Adrenal gland (tissue), 9 donors: ENCODE measurements at regions not wholly inside any gene's neighbourhood (a gene's known extent, or its start where the extent isn't known, plus 50 kb on each side); places are given as distances from the start of the nearest gene placed in this dataset.
A peak's percentile ranks its signal among the peaks of the same experiment; 100 is the strongest.

Experiments
- DNase-seq, 7 donors: peaks; one replicate each; pipeline ENCODE4 v3.0.0-alpha.2; 2019 to 2020
- H3K27ac ChIP-seq, 5 donors: fragments of 200-600 bp; sonication (generic) in 4 of 5; 1 replicate in 3 of 5; 2 replicates in 2 of 5; pipeline versions ENCODE4 v1.5.1 to v1.8.0; 2016 to 2020; ENCODE audit warnings: mild to moderate bottlenecking in 1 of 5
- H3K27me3 ChIP-seq: fragments of 200-600 bp; 2 replicates; pipeline ENCODE4 v1.8.0; 2021
- H3K36me3 ChIP-seq, 2 donors: fragments of 200-600 bp; replicated peaks in 1 of 2; 1 replicate in 1 of 2; 2 replicates in 1 of 2; pipeline versions ENCODE4 v1.5.1 to v1.8.0; 2018 to 2022
- H3K4me1 ChIP-seq, 2 donors: fragments of 200-600 bp; replicated peaks in 1 of 2; 1 replicate in 1 of 2; 2 replicates in 1 of 2; pipeline versions ENCODE4 v1.5.1 to v1.8.0; 2018 to 2021
- H3K4me3 ChIP-seq, 4 donors: fragments of 200-600 bp; sonication (generic) in 3 of 4; one replicate each; pipeline ENCODE4 v1.5.1; 2016 to 2018
- H3K9me3 ChIP-seq, 3 donors: fragments of 200-600 bp; sonication (generic) in 1 of 3; replicated peaks in 1 of 3; 1 replicate in 2 of 3; 2 replicates in 1 of 3; pipeline versions ENCODE4 v1.5.1 to v1.8.0; 2016 to 2021
- POLR2A ChIP-seq, 2 donors: fragments of 450-650 bp; IDR thresholded peaks; one replicate each; pipeline ENCODE4 v1.6.1; 2017; ENCODE audit warnings: antibody characterized with exemption in 2 of 2, mild to moderate bottlenecking in 2 of 2, moderate library complexity in 1 of 2
- WGBS, 4 donors: extraction: QIAGEN DNeasy Blood & Tissue Kit in 2 of 4; methylation state at CpG; one replicate each; pipeline versions ENCODE4 v1.1.5 to v1.1.7; 2013 to 2017; 5-methylcytosine and 5-hydroxymethylcytosine counted together
- intact Hi-C, 2 donors: fragments of 100-400 bp; cut with DNase I; formaldehyde crosslinking; loops; one replicate each; pipeline versions ENCODE4 v1.14.1 to v1.15.0; 2022 to 2023
- TF ChIP-seq, protein P1 (sequence below), 6 experiments: fragments of 450-650 bp in 4 of 6; fragments of 200-600 bp in 2 of 6; sonication (generic) in 1 of 6; IDR thresholded peaks; 1 replicate in 5 of 6; 2 replicates in 1 of 6; pipeline versions ENCODE4 v1.5.1 to v1.8.0; 2016 to 2021; ENCODE audit warnings: antibody characterized with exemption in 6 of 6, mild to moderate bottlenecking in 2 of 6, moderate library complexity in 1 of 6
- donor health status: healthy with polysubstance abuse.
- donor health status: Bipolar disorder and iron deficiency.
- donor health status: DM: yes; HTN: yes; CAD: no.
- donor health status: DM: no; HTN: no; CAD: no.
- donor health status: DM: no; HTN: no; CAD: no.

DNA sequence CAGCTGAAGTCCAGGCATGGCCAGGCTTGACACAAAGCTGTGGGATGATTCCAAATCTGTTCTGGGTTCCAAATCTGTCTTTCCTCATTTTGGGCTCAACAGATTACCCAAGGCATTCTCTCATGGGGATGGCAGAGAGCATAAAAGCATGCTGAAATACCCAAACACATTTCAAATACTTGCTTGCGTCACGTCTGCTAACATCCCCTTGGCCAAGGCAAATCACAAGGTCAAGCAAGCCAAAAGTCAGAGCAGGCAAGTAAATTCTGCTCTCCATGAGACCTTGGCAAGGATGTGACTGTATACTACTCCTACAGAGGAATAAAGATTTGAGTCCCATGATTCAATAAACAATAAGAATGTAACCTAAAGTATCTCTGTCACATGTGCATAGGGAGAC, 306.7 kb downstream of the EPB41L4A start:
- H3K36me3 ChIP-seq: no peaks in the 10 kb centered on the region
- no peaks in the 10 kb centered on the region for H3K4me1 ChIP-seq
- no peaks in the 10 kb centered on the region for H3K27me3 ChIP-seq
- no peak overlapping the region for H3K27ac ChIP-seq
- TF ChIP-seq, protein P1, sequence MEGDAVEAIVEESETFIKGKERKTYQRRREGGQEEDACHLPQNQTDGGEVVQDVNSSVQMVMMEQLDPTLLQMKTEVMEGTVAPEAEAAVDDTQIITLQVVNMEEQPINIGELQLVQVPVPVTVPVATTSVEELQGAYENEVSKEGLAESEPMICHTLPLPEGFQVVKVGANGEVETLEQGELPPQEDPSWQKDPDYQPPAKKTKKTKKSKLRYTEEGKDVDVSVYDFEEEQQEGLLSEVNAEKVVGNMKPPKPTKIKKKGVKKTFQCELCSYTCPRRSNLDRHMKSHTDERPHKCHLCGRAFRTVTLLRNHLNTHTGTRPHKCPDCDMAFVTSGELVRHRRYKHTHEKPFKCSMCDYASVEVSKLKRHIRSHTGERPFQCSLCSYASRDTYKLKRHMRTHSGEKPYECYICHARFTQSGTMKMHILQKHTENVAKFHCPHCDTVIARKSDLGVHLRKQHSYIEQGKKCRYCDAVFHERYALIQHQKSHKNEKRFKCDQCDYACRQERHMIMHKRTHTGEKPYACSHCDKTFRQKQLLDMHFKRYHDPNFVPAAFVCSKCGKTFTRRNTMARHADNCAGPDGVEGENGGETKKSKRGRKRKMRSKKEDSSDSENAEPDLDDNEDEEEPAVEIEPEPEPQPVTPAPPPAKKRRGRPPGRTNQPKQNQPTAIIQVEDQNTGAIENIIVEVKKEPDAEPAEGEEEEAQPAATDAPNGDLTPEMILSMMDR (IDR thresholded peaks at IDR 0.05): no peak
- TF ChIP-seq POLR2A (IDR thresholded peaks at IDR 0.05): no peak
- no peak overlapping the region for H3K4me3 ChIP-seq
- no peak for DNase-seq
- intact Hi-C loops: no loop called here
- no peaks in the 10 kb centered on the region for H3K9me3 ChIP-seq
- 14 to 55% (median 29%) methylated on average over 2 of the region's 2 CpGs for WGBS, 4 donors

DNA sequence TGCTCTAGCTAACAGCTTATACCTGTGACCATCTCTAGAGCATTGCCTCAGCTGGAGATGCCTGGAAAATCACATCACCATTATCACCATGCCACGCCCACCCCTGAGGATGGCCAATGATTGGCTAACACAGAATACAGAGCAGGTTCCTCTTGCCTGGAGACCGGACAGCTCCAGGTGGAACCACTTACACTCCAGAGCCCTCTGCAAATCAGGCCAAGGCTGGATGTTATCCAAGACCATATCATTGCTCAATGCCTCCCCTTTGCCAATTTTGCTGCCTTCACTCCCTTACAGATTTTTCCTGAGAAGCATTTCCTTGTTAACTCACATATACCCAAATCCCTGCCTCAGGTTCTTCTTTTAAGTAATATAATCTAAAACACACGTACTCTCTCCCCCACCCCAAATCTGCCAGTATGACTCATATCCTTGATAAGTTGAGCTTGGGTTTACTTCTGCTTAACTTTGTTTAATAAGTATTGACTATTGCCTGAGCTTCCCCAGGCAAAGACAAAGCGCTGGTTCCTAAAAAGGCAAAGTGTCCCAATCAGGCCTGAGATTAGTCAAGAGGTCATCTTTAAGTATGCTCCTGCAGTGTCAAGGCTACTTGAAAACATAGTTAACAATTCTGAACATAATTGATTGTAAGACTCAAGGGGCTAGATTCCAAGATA, 309.6 kb downstream of the EPB41L4A start:
- WGBS, 4 donors: 68 to 82% (median 71%) methylated on average over 4 of the region's 4 CpGs
- TF ChIP-seq, protein P1 (IDR thresholded peaks at IDR 0.05): no peak
- TF ChIP-seq POLR2A (IDR thresholded peaks at IDR 0.05): no peak

DNA sequence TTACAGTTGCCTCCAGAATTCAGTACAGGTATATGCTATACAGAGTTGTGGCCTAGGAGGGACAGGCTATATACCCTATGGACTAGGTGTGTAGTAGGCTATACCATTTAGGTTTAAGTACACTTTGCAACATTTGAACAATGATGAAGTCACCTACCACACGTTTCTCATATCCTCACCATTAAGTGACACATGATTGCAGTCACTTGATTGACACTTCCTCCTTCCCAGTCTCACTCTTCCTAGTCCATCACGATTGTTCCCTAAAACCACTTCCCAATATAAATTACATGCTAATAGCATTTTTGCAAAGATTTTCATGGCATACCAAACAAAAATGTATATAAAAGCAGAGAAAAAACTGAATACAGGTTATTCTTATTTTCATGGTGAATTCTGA, 312.2 kb downstream of the EPB41L4A start:
- no peak overlapping the region for H3K27ac ChIP-seq
- no peaks in the 10 kb centered on the region for H3K4me1 ChIP-seq
- H3K36me3 ChIP-seq: no peaks in the 10 kb centered on the region
- DNase-seq: no peak
- no peak overlapping the region for H3K4me3 ChIP-seq
- no peaks in the 10 kb centered on the region for H3K27me3 ChIP-seq
- no peaks in the 10 kb centered on the region for H3K9me3 ChIP-seq
- intact Hi-C loops: no loop called here
- 48 to 50% (median 50%) methylated on average over 2 of the region's 2 CpGs for WGBS, 4 donors
- TF ChIP-seq POLR2A (IDR thresholded peaks at IDR 0.05): no peak
- TF ChIP-seq, protein P1 (IDR thresholded peaks at IDR 0.05): no peak

More for the DNA sequence above, 309.6 kb downstream of the EPB41L4A start:
- Histone ChIP-seq H3K4me3 (no peak overlapping the region), H3K27ac (no peak overlapping the region), H3K9me3 (no peaks in the 10 kb centered on the region), H3K27me3 (no peaks in the 10 kb centered on the region), H3K4me1 (no peaks in the 10 kb centered on the region), H3K36me3 (no peaks in the 10 kb centered on the region)
- DNase-seq: peak in 6 of 7 donors; percentile 17 to 59 (median 49)
- intact Hi-C loops: no loop called here

DNA sequence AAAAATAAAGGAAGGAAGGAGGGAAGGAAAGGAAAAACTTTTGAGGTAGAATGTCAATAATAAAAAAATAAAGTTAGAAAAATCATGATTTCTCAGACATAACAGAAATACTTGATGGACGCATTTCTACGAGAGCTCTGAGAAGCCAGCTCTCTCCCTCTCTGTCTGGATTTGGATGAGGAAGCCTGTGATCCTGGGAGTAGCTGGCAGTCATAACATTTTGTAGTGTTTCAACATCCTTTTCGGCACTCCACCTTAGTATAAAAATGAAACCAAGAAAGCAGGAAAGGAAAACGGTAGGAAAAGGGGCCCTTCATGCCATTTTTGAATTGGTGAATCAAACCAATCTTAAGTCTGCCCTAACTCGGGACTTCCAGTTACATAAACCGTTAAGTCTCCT, 321.3 kb downstream of the EPB41L4A start:
- Histone ChIP-seq H3K4me1 (no peaks in the 10 kb centered on the region), H3K36me3 (no peaks in the 10 kb centered on the region), H3K27ac (no peak overlapping the region), H3K27me3 (no peaks in the 10 kb centered on the region), H3K4me3 (no peak overlapping the region), H3K9me3 (no peaks in the 10 kb centered on the region)
- DNase-seq: no peak
- TF ChIP-seq, protein P1 (IDR thresholded peaks at IDR 0.05): no peak
- no peak for TF ChIP-seq POLR2A (IDR thresholded peaks at IDR 0.05)
- intact Hi-C loops: no loop called here
- WGBS, 4 donors: 75 to 90% (median 85%) methylated on average over 6 of the region's 6 CpGs
